Heart right ventricle (tissue), 16 donors: ENCODE measurements at regions not wholly inside any gene's neighbourhood (a gene's known extent, or its start where the extent isn't known, plus 50 kb on each side); places are given as distances from the start of the nearest gene placed in this dataset.
A peak's percentile ranks its signal among the peaks of the same experiment; 100 is the strongest.

ENCODE experiments used
- ATAC-seq, 8 donors: fragments of 200-7000 bp; cut with Tn5 transposase; one replicate each; pipeline ENCODE4 v1.9.1; 2020; ENCODE audit warnings: mild to moderate bottlenecking in 8 of 8, moderate library complexity in 8 of 8, moderate number of reproducible peaks in 1 of 8
- DNase-seq, 2 donors: peaks; one replicate each; pipeline ENCODE4 v3.0.0-alpha.2; 2020
- H3K27ac ChIP-seq, 10 donors: fragments of 200-600 bp; sonication (generic) in 2 of 10; one replicate each; pipeline versions ENCODE4 v1.5.0 to v1.8.0; 2020 to 2022; ENCODE audit warnings: mild to moderate bottlenecking in 3 of 10
- H3K27me3 ChIP-seq, 7 donors: fragments of 200-600 bp; one replicate each; pipeline ENCODE4 v1.8.0; 2021 to 2022; ENCODE audit warnings: mild to moderate bottlenecking in 2 of 7
- H3K36me3 ChIP-seq, 9 donors: fragments of 200-600 bp; sonication (generic) in 1 of 9; one replicate each; pipeline versions ENCODE4 v1.5.0 to v1.8.0; 2020 to 2022; ENCODE audit warnings: mild to moderate bottlenecking in 2 of 9
- H3K4me1 ChIP-seq, 9 donors: fragments of 200-600 bp; sonication (generic) in 1 of 9; one replicate each; pipeline versions ENCODE4 v1.5.0 to v1.8.0; 2020 to 2022; ENCODE audit warnings: mild to moderate bottlenecking in 4 of 9
- H3K4me3 ChIP-seq, 10 donors: fragments of 200-600 bp; sonication (generic) in 2 of 10; one replicate each; pipeline versions ENCODE4 v1.5.0 to v1.8.0; 2020 to 2022; ENCODE audit warnings: mild to moderate bottlenecking in 7 of 10, moderate library complexity in 2 of 10
- H3K9me3 ChIP-seq, 11 donors: fragments of 200-600 bp in 10 of 11; sonication (generic) in 2 of 11; one replicate each; pipeline versions ENCODE4 v1.5.0 to v1.8.0; 2013 to 2022; ENCODE audit warnings: mild to moderate bottlenecking in 2 of 11, control low read depth in 1 of 11, moderate library complexity in 1 of 11
- WGBS, 2 donors: extraction: QIAGEN DNeasy Blood & Tissue Kit; methylation state at CpG; one replicate each; pipeline ENCODE4 v1.1.7; 2013; ENCODE audit warnings: inconsistent platforms in 1 of 2; 5-methylcytosine and 5-hydroxymethylcytosine counted together
- intact Hi-C, 10 donors: fragments of 100-400 bp; cut with DNase I; formaldehyde crosslinking; loops; one replicate each; pipeline versions ENCODE4 v1.11.1 to v1.14.2; 2022
- TF ChIP-seq, protein P1 (sequence below), 9 donors: fragments of 200-600 bp; sonication (generic) in 2 of 9; IDR thresholded peaks; one replicate each; pipeline versions ENCODE4 v1.5.0 to v1.8.0; 2021 to 2022; ENCODE audit warnings: antibody characterized with exemption in 9 of 9, mild to moderate bottlenecking in 5 of 9, moderate library complexity in 1 of 9
- donor health status: Arrhythmogenic right ventricular cardiomyopathy.
- donor health status: ischemic (EF 13 %, LVEDD 7.1; RV severe dilation, severe dysfunction).
- donor health status: healthy with polysubstance abuse.
- donor health status: DM: no; HTN: yes; CAD: no.
- donor health status: DM: no; HTN: no; CAD: no.
- donor health status: ischemic (EF 25% LVEDD 6.9; RV normal size, moderate dysfunction).
- donor health status: ischemic (EF 25% LVEDD 5.7; RV mildly dilated, moderate dysfunction).
- donor health status: healthy.
- donor health status: DM: yes; HTN: yes; CAD: no.
- donor health status: Ischemic cardiomyopathy.
- donor health status: ischemic (EF 35%, LVEDD 5.7; RV mildly dilated, moderate dysfunction).
- donor health status: nonischemic (EF 11% LVEDD 7.7; RV severe dilation, severe dysfunction).
- donor health status: DM: yes; HTN: yes; CAD: no.
- donor health status: PGD.
- donor health status: ischemic (EF 29% LVEDD 5.4; RV normal size, mild dysfunction).
- donor health status: nonischemic (EF 23%, LVEDD 6.1; RV moderate dilation, normal function).

GRCh38 chr5:152259702-152260101, 145.4 kb downstream of the NMUR2 start:
- H3K27ac ChIP-seq, result peak overlapping the region in 1 of 10 donors; percentile 3
- peaks cover 0 to 8% (median 0%) of the 10 kb centered on the region in 9 donors for H3K4me1 ChIP-seq
- 27 to 32% methylated on average over 1 of the region's 1 CpG for WGBS, 2 donors
- intact Hi-C loops, result loop anchor here in 1 of 10 donors (5.0 kb wide), 1 partner anchor 37 kb away; no protein-coding TSS in a partner anchor
- H3K27me3 ChIP-seq, result no peaks in the 10 kb centered on the region
- H3K4me3 ChIP-seq, result no peak overlapping the region
- TF ChIP-seq, protein P1, sequence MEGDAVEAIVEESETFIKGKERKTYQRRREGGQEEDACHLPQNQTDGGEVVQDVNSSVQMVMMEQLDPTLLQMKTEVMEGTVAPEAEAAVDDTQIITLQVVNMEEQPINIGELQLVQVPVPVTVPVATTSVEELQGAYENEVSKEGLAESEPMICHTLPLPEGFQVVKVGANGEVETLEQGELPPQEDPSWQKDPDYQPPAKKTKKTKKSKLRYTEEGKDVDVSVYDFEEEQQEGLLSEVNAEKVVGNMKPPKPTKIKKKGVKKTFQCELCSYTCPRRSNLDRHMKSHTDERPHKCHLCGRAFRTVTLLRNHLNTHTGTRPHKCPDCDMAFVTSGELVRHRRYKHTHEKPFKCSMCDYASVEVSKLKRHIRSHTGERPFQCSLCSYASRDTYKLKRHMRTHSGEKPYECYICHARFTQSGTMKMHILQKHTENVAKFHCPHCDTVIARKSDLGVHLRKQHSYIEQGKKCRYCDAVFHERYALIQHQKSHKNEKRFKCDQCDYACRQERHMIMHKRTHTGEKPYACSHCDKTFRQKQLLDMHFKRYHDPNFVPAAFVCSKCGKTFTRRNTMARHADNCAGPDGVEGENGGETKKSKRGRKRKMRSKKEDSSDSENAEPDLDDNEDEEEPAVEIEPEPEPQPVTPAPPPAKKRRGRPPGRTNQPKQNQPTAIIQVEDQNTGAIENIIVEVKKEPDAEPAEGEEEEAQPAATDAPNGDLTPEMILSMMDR (IDR thresholded peaks at IDR 0.05), result no peak
- DNase-seq (peak in 1 of 2 donors; percentile 9), ATAC-seq (peak; percentile 34 to 97 (median 80))
- H3K9me3 ChIP-seq, result no peaks in the 10 kb centered on the region
- no peaks in the 10 kb centered on the region for H3K36me3 ChIP-seq

DNA sequence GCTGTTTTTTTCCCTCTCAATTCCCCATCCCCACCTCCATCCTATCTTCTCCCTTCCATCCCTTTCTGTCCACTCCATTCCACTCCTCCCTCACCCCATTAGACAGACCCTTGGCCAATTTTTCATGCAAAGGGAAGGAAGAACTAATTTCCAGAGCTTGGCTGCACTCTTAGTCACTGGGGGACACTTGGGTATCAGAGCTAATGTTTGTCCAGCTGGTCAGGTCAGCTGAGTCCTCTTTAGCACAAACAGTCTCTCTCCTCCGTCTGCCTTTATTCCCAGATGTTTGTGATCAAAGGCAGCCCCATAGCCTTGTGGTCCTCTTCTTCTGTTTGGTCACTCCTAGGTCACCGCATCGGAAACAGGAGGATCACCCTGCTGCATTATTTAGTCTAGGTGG, 148.5 kb downstream of the NMUR2 start:
- intact Hi-C loops, result no loop called here
- ATAC-seq, result peak in 5 of 8 donors; percentile 33 to 68 (median 49)
- H3K4me1 ChIP-seq, result peaks cover 0 to 4% (median 0%) of the 10 kb centered on the region in 9 donors
- H3K4me3 ChIP-seq, result no peak overlapping the region
- no peaks in the 10 kb centered on the region for H3K9me3 ChIP-seq
- 51 to 56% methylated on average over 3 of the region's 3 CpGs for WGBS, 2 donors
- H3K27me3 ChIP-seq, result no peaks in the 10 kb centered on the region
- H3K27ac ChIP-seq, result no peak overlapping the region
- peak in 1 of 2 donors; percentile 5 for DNase-seq
- TF ChIP-seq, protein P1 (IDR thresholded peaks at IDR 0.05), result no peak
- H3K36me3 ChIP-seq, result no peaks in the 10 kb centered on the region

DNA sequence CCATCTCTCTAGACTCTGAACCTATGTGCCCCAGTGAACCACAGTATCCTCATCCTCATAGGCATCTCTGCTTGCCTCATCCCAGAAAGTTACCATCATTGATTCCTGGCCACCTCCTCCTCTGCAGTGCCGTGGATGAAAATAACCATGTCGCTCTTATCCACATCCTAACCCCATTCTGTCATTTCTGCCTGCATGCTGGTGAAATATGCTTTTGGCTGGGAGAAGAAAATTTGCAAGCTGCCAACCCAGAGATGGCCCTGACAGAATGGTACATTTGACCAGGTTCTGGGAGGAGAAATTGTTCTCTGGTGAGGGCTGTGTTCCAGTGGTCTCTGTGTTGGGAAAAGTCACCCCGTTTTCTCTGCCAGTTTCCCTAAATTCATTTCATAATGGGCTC, 149.7 kb downstream of the NMUR2 start:
- peaks cover 0 to 3% (median 0%) of the 10 kb centered on the region in 9 donors for H3K4me1 ChIP-seq
- H3K9me3 ChIP-seq, result no peaks in the 10 kb centered on the region
- no peaks in the 10 kb centered on the region for H3K36me3 ChIP-seq
- no peak overlapping the region for H3K4me3 ChIP-seq
- TF ChIP-seq, protein P1 (IDR thresholded peaks at IDR 0.05), result no peak
- H3K27ac ChIP-seq, result no peak overlapping the region
- ATAC-seq (no peak), DNase-seq (no peak)
- H3K27me3 ChIP-seq, result no peaks in the 10 kb centered on the region
- intact Hi-C loops, result no loop called here
- 45 to 72% methylated on average over 3 of the region's 3 CpGs for WGBS, 2 donors

GRCh38 chr5:152247850-152248385, 157.2 kb downstream of the NMUR2 start:
- Histone ChIP-seq H3K27me3 (no peaks in the 10 kb centered on the region), H3K36me3 (no peaks in the 10 kb centered on the region), H3K4me1 (no peaks in the 10 kb centered on the region), H3K27ac (no peak overlapping the region), H3K4me3 (no peak overlapping the region), H3K9me3 (no peaks in the 10 kb centered on the region)
- intact Hi-C loops, result no loop called here
- DNase-seq (no peak), ATAC-seq (no peak)
- WGBS, 2 donors, result 75 to 76% methylated on average over 2 of the region's 2 CpGs
- TF ChIP-seq, protein P1 (IDR thresholded peaks at IDR 0.05), result no peak
